ENCODE measurements at regions not wholly inside any gene's neighbourhood (a gene's known extent, or its start where the extent isn't known, plus 50 kb on each side); places are given as distances from the start of the nearest gene placed in this dataset.

GRCh38 chr5:97618721-97619120, 435.7 kb upstream of the RIOK2 start:
- CTCF ChIA-PET: no interaction called here
- Mint-ChIP-seq H3K4me1 (no peaks in the 10 kb centered on the region), H3K27ac (no peak overlapping the region), H3K9me3 (ENCODE audit: insufficient read depth) (peaks cover 5% of the 10 kb centered on the region), H3K27me3 (no peaks in the 10 kb centered on the region), H3K4me3 (no peak overlapping the region)
- Histone ChIP-seq H3K9ac (ENCODE audit: low read length) (no peak overlapping the region), H3K27me3 (replicated peaks in 1 of 4; ENCODE audit: control extremely low read depth in 1 of 4, control insufficient read depth in 3 of 4, insufficient read depth in 4 of 4, low read length in 3 of 4) (no peaks in the 10 kb centered on the region), H2AFZ (ENCODE audit: insufficient read depth, low read depth, low read length, poor library complexity, severe bottlenecking) (no peak overlapping the region), H3K27ac (ENCODE audit: low read length in 2 of 2) (no peak overlapping the region), H3K4me2 (replicated peaks; ENCODE audit: low read depth, low read length, poor library complexity, severe bottlenecking) (no peak overlapping the region), H3K79me2 (ENCODE audit: control insufficient read depth, insufficient read depth, low read length) (no peaks in the 10 kb centered on the region), H3K4me1 (ENCODE audit: control insufficient read depth in 2 of 2, insufficient read depth in 2 of 2, low read length in 2 of 2) (no peaks in the 10 kb centered on the region), H4K20me1 (ENCODE audit: control insufficient read depth, insufficient read depth, low read length, poor library complexity, severe bottlenecking) (no peaks in the 10 kb centered on the region), H3K4me3 (ENCODE audit: control extremely low read depth in 1 of 5, extremely low read depth in 1 of 5, insufficient read depth in 1 of 5, low read depth in 2 of 5, low read length in 4 of 5) (no peak overlapping the region), H3K9me3 (ENCODE audit: control extremely low read depth in 1 of 3, control insufficient read depth in 2 of 3, insufficient read depth in 1 of 3, low read length in 2 of 3) (peaks cover 0 to 2% (median 0%) of the 10 kb centered on the region in 3 donors), H3K36me3 (replicated peaks in 1 of 2; ENCODE audit: control extremely low read depth in 1 of 2, control insufficient read depth in 1 of 2, extremely low read depth in 1 of 2, insufficient read depth in 2 of 2, low read length in 1 of 2) (no peaks in the 10 kb centered on the region)
- POLR2A ChIA-PET: no interaction called here
- no peak for DNase-seq
- TF ChIP-seq EZH2 (IDR thresholded peaks at IDR 0.05; ENCODE audit: borderline replicate concordance, insufficient read depth, low read depth, low read length, poor library complexity, severe bottlenecking) (no peak), CTCF (IDR thresholded peaks at IDR 0.05) (no peak)
- ATAC-seq (ENCODE audit: low read depth): no peak
- intact Hi-C loops (cut with micrococcal nuclease): no loop called here
- no CpG with 5 or more reads among the region's 1 CpG for WGBS (ENCODE audit: insufficient coverage)

GRCh38 chr5:97623441-97623840, 440.4 kb upstream of the RIOK2 start:
- Histone ChIP-seq H3K9me3 (ENCODE audit: control extremely low read depth in 1 of 3, control insufficient read depth in 2 of 3, insufficient read depth in 1 of 3, low read length in 2 of 3) (peaks cover 0 to 2% (median 0%) of the 10 kb centered on the region in 3 donors), H3K9ac (ENCODE audit: low read length) (no peak overlapping the region), H4K20me1 (ENCODE audit: control insufficient read depth, insufficient read depth, low read length, poor library complexity, severe bottlenecking) (no peaks in the 10 kb centered on the region), H3K4me3 (ENCODE audit: control extremely low read depth in 1 of 5, extremely low read depth in 1 of 5, insufficient read depth in 1 of 5, low read depth in 2 of 5, low read length in 4 of 5) (no peak overlapping the region), H3K27ac (ENCODE audit: low read length in 2 of 2) (no peak overlapping the region), H3K4me2 (replicated peaks; ENCODE audit: low read depth, low read length, poor library complexity, severe bottlenecking) (no peak overlapping the region), H3K79me2 (ENCODE audit: control insufficient read depth, insufficient read depth, low read length) (no peaks in the 10 kb centered on the region), H3K36me3 (replicated peaks in 1 of 2; ENCODE audit: control extremely low read depth in 1 of 2, control insufficient read depth in 1 of 2, extremely low read depth in 1 of 2, insufficient read depth in 2 of 2, low read length in 1 of 2) (no peaks in the 10 kb centered on the region), H2AFZ (ENCODE audit: insufficient read depth, low read depth, low read length, poor library complexity, severe bottlenecking) (no peak overlapping the region), H3K4me1 (ENCODE audit: control insufficient read depth in 2 of 2, insufficient read depth in 2 of 2, low read length in 2 of 2) (no peaks in the 10 kb centered on the region), H3K27me3 (replicated peaks in 1 of 4; ENCODE audit: control extremely low read depth in 1 of 4, control insufficient read depth in 3 of 4, insufficient read depth in 4 of 4, low read length in 3 of 4) (no peaks in the 10 kb centered on the region)
- ChIA-PET CTCF (no interaction called here), POLR2A (no interaction called here)
- DNase-seq: no peak
- no peak for ATAC-seq (ENCODE audit: low read depth)
- H3K27ac Mint-ChIP-seq: no peak overlapping the region
- TF ChIP-seq CTCF (IDR thresholded peaks at IDR 0.05) (no peak), EZH2 (IDR thresholded peaks at IDR 0.05; ENCODE audit: borderline replicate concordance, insufficient read depth, low read depth, low read length, poor library complexity, severe bottlenecking) (no peak)
- H3K4me1 Mint-ChIP-seq: no peaks in the 10 kb centered on the region
- no peak overlapping the region for H3K4me3 Mint-ChIP-seq
- intact Hi-C loops (cut with micrococcal nuclease): no loop called here
- peaks cover 5% of the 10 kb centered on the region for H3K9me3 Mint-ChIP-seq (ENCODE audit: insufficient read depth)
- H3K27me3 Mint-ChIP-seq: no peaks in the 10 kb centered on the region
- WGBS (ENCODE audit: insufficient coverage): 79% methylated on average over 3 of the region's 3 CpGs
